Activated T-cell treated with anti-CD3 and anti-CD28 coated beads, Interleukin-2, amount 50 U/mL, for 4 hours (primary cell): ENCODE measurements at regions not wholly inside any gene's neighbourhood (a gene's known extent, or its start where the extent isn't known, plus 50 kb on each side); places are given as distances from the start of the nearest gene placed in this dataset.

ENCODE experiments used
- ATAC-seq, 2 donors: fragments of 200-7000 bp; cut with Tn5 transposase; one replicate each; pipeline ENCODE4 v1.10.0; 2021
- DNase-seq: peaks from one replicate; pipeline ENCODE4 v3.0.0-alpha.2; 2020
- H3K27me3 Mint-ChIP-seq: one replicate; pipeline ENCODE4 v1.8.0; 2021; ENCODE audit warnings: low read depth, mixed read lengths
- H3K36me3 Mint-ChIP-seq: one replicate; pipeline ENCODE4 v1.8.0; 2022; ENCODE audit warnings: mixed read lengths; ENCODE audit not compliant: insufficient read depth
- H3K4me1 Mint-ChIP-seq: one replicate; pipeline ENCODE4 v1.8.0; 2021; ENCODE audit warnings: low read depth, mixed read lengths
- H3K4me3 Mint-ChIP-seq: one replicate; pipeline ENCODE4 v1.8.0; 2021; ENCODE audit warnings: mild to moderate bottlenecking, moderate library complexity, mixed read lengths
- H3K9me3 Mint-ChIP-seq: one replicate; pipeline ENCODE4 v1.8.0; 2021; ENCODE audit warnings: mixed read lengths

DNA sequence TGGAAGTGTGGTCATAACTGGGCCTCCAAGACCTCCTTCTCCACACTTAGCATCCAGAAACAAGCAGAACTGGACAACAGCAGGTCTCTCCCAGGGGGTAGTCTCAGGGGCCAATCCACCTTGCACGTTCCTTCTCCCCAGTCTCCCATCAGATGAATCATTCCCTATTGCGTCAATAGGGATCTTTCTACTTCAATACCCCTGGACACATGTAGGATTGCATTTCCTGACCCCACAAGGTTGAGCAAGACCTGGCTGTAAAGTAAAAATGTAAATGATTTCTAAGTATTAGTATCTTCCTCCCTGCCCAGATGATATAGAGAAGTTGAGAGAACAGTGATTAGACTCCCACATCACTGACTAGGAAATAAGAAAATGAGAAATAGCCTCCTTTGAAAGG, 224.5 kb upstream of the CSF3R start:
- H3K4me3 Mint-ChIP-seq = no peak overlapping the region
- ATAC-seq (no peak), DNase-seq (no peak)
- H3K27me3 Mint-ChIP-seq = peaks cover 48% of the 10 kb centered on the region
- H3K4me1 Mint-ChIP-seq = peaks cover 5% of the 10 kb centered on the region
- no peaks in the 10 kb centered on the region for H3K36me3 Mint-ChIP-seq
- H3K9me3 Mint-ChIP-seq = no peaks in the 10 kb centered on the region

DNA sequence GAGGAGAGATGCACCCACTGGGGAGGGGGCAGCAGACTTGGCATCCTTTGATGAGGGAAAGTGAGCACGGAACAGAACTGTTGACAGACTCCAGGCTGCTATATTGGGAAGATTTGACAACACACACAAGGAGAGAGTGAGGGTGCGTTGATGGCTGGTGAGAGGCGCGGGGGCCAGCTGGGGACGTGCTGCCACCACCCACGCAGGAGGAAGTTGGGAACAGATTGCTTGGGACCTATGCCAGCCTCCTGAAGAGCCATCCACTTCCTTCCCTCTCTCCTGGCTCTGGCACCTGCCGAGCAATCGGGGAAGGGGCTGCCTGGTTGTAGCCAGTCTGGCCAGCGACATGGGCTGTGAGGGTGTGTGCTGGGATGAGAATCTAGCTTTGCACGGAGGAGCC, 223.7 kb upstream of the CSF3R start:
- no peak for ATAC-seq
- Mint-ChIP-seq H3K4me3 (no peak overlapping the region), H3K9me3 (no peaks in the 10 kb centered on the region), H3K27me3 (peaks cover 49% of the 10 kb centered on the region), H3K36me3 (no peaks in the 10 kb centered on the region), H3K4me1 (peaks cover 5% of the 10 kb centered on the region)
- DNase-seq = no peak

DNA sequence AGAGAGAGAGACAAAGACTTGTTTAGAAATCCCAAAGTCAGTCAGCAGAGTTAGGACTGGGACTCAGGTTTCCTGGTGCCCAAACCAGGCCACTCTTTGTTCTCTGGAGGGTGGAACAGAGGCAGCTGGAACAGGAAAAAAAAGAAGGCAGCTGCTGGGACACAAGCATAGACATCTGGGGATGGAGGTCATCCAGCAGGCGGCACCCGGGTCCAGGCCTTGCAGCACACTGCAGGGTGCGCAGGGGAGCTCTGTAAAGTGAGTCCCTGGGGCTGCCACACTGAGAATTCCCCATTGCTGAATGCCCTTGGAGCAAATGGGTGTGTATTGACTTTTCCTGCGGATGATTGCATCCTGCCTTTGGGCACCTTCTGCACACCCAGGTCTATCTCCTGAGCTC, 222.9 kb upstream of the CSF3R start:
- no peak for DNase-seq
- ATAC-seq = no peak
- Mint-ChIP-seq H3K4me1 (peaks cover 5% of the 10 kb centered on the region), H3K9me3 (no peaks in the 10 kb centered on the region), H3K4me3 (no peak overlapping the region), H3K27me3 (peaks cover 53% of the 10 kb centered on the region), H3K36me3 (no peaks in the 10 kb centered on the region)

DNA sequence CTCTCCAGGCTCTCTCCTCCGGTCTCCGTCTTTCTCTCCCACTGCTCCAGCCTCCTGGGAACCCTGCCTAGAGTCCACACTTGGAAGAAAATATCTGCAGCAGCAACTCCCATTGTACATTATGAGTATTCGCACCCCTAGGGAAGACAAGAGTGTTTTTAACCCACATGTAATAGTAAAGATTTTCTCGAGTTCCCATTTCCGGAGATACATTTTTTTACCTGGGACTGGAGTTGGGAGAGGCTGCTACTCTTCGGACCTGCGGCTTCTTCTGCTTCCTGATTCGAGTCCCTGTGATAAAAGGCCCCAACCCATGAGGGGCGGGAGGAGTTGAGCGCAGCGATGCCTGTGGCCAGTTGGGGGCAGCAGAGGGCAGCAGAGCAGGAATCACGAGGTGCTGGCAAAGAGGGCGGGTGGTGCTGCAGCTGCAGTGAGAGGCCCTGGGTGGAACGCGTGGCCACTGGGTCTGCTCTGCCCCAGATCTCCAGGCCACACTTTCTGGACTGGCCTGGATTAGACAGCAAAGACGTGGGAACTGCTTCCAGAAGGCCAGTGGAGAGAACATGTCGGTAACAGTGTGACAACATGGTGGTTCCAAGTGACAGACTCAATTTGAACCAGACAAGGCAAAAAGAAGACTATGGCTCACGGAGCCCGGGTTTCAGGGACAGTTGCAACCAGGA, 221.0 kb upstream of the CSF3R start:
- H3K4me3 Mint-ChIP-seq = no peak overlapping the region
- no peaks in the 10 kb centered on the region for H3K36me3 Mint-ChIP-seq
- no peaks in the 10 kb centered on the region for H3K9me3 Mint-ChIP-seq
- peaks cover 39% of the 10 kb centered on the region for H3K27me3 Mint-ChIP-seq
- DNase-seq (peak; percentile 32), ATAC-seq (peak; percentile 62 to 78)
- peaks cover 5% of the 10 kb centered on the region for H3K4me1 Mint-ChIP-seq

DNA sequence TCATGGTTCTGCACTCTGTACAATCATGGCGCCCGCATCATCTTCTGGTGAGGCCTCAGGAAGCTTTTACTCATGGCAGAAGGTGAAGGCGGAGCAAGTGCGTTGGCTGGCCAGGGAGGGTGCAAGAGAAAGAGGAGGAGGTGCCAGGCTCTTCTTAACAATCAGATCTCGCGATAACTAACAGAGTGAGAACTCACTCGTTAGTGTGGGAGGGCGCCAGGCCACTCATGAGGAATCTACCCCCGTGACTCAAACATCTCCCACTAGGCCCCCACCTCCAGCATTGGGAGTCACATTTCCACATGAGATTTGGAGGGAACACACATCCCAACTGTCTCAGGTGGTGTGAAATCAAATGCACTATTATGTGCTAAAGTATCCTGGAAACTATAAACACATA, 220.2 kb upstream of the CSF3R start:
- Mint-ChIP-seq H3K9me3 (no peaks in the 10 kb centered on the region), H3K4me1 (peaks cover 5% of the 10 kb centered on the region), H3K36me3 (no peaks in the 10 kb centered on the region), H3K4me3 (no peak overlapping the region), H3K27me3 (peaks cover 35% of the 10 kb centered on the region)
- ATAC-seq = no peak
- DNase-seq = no peak

DNA sequence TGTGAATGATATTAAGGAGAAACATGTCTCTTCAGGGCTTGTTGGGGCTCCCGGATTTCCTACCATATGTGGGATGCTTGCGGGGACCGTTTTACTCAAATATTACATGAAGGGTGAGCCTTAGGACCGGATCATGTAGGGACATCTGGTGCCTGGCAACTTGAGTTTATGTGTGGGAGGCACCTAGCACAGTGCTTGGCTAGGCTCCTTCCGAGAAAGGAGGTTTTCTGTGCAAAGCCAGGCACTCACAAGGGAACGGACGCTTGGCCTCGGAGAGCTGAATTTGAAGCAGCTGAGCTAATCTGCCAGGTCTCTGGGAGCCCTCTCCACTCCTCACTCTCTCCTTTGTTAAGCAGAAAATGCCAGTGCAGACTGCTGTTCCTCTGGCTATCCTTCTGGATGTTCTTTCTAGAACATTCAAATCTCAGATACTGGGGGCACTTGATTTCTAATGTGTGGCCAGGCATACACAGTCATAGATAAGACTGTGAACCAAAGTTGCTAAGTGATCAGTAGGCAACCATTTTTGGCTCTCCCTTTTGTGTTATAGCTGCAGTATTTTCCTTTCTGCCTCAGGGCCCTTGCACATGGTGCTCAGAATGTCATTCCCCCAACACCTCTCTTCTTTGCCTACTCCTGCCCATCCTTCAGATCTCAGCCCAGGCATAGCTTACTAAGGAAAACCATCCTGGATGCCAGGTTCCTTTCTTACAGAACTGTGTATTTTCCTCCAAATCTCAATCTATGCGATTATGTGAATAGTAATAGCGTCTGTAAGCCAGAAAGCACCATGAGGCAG, 216.6 kb upstream of the CSF3R start:
- Mint-ChIP-seq H3K4me1 (peaks cover 5% of the 10 kb centered on the region), H3K4me3 (no peak overlapping the region), H3K9me3 (no peaks in the 10 kb centered on the region), H3K27me3 (peaks cover 25% of the 10 kb centered on the region), H3K36me3 (no peaks in the 10 kb centered on the region)
- ATAC-seq (no peak), DNase-seq (no peak)

DNA sequence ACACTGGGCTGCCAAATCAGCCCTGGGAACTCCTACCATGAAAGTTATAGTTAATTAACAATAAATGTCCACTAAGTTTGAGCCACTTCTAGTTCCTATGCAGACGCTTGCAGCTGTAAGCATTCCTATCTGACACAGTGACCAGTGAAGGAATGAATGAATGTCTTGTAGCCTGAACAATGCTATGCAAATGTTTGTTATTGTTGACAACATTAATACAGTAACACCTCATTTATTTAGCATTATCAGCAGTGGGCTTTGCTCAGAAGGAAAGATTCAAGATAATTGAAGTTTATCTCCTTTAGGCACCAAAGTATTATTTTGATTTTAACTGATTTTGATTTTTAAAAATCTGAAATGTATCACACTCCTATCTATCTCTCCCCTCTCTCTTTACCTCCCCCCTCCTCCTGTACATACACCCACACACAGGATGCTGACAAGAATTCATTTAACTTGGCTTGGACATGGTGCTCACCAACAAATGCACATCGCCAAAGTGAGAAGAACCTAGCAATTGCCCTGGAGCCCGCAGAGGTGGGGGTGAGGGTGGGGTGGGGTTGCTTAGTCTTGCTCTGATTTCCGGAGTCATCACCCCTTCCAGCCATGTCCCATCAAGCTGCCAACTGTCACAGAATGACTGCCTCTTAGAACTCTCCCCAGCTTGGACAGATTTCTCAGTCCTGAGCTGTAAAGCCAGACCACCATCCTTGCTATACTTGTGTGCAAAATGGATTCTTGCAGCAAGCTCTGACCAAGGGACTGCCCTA, 215.3 kb upstream of the CSF3R start:
- no peak for ATAC-seq
- no peaks in the 10 kb centered on the region for H3K36me3 Mint-ChIP-seq

DNA sequence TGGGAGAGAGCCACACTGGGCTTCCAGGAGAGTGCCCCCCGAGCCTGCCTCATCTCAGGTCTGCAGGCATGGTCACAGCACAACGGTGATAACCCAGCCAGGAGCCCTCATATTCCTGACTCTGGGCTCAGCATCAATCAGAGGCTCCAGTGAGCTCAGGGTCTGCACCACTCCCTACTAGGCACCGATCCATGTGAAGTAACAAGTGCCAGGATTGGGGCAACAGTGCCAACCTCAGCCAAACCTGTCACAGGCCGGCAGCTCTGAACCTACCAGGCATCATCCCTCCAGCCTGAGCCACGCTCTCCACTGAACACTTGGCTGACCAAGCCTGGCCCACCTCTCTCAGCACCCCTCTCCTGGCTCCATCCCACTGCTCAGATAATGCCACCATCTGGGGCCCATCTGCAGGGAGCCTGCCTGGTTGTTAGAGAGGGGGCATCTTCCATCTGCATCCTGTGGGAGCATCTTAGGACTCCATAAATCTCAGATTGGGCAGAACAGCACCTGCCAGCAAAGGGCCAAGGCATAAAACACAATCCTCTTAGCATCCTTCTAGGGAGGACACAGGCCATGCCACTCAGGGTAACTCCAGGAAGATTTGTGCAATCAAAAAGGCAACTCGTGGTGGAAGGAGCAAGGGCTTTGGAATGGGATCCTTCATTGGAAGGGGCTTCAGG, 213.7 kb upstream of the CSF3R start:
- Mint-ChIP-seq H3K4me1 (no peaks in the 10 kb centered on the region), H3K27me3 (peaks cover 31% of the 10 kb centered on the region), H3K36me3 (no peaks in the 10 kb centered on the region), H3K4me3 (no peak overlapping the region), H3K9me3 (no peaks in the 10 kb centered on the region)
- no peak for ATAC-seq
- no peak for DNase-seq

More for the DNA sequence above, 215.3 kb upstream of the CSF3R start:
- H3K4me1 Mint-ChIP-seq = no peaks in the 10 kb centered on the region
- no peaks in the 10 kb centered on the region for H3K9me3 Mint-ChIP-seq
- H3K27me3 Mint-ChIP-seq = peaks cover 29% of the 10 kb centered on the region
- no peak for DNase-seq
- no peak overlapping the region for H3K4me3 Mint-ChIP-seq

DNA sequence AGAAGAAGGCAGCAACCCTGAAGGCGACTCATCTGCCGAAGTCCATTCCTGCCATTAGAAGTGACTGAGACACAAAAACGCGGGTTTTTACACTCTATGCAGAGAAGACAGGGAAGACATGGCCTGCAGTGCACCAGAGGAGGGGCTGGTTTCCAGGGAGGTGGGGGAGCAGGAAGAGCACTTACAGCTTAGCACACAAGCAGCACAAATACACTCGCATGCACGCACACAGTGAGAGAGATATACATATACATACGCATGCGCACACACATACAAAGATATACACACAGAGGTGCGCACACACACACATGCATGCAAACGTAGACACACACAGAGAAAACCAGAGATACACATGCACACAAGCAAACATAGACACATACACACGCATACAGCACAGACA, 210.9 kb upstream of the CSF3R start:
- H3K27me3 Mint-ChIP-seq = peaks cover 23% of the 10 kb centered on the region
- ATAC-seq (no peak), DNase-seq (no peak)
- no peak overlapping the region for H3K4me3 Mint-ChIP-seq
- no peaks in the 10 kb centered on the region for H3K9me3 Mint-ChIP-seq
- no peaks in the 10 kb centered on the region for H3K36me3 Mint-ChIP-seq
- no peaks in the 10 kb centered on the region for H3K4me1 Mint-ChIP-seq

DNA sequence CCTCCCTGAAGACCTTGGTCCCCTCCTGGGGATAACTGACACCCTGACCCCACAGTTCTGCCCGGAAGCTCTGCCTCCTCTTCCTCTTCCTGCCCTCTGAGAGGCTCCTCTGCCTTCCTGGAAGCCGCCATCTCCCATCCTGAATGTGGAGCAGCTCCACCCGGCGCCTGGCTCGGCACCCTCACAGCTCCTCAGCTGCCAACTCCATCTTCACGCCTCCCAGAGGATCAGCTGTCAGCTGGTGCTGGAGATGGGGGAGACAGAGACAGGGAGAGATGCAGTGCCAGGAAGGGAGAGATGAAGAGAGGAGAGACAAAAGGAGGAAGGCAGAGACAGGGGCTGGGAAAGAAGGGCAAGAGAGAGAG, 210.4 kb upstream of the CSF3R start:
- DNase-seq (no peak), ATAC-seq (no peak)
- no peaks in the 10 kb centered on the region for H3K4me1 Mint-ChIP-seq
- H3K4me3 Mint-ChIP-seq = no peak overlapping the region
- H3K9me3 Mint-ChIP-seq = no peaks in the 10 kb centered on the region
- H3K27me3 Mint-ChIP-seq = peaks cover 22% of the 10 kb centered on the region
- H3K36me3 Mint-ChIP-seq = no peaks in the 10 kb centered on the region

DNA sequence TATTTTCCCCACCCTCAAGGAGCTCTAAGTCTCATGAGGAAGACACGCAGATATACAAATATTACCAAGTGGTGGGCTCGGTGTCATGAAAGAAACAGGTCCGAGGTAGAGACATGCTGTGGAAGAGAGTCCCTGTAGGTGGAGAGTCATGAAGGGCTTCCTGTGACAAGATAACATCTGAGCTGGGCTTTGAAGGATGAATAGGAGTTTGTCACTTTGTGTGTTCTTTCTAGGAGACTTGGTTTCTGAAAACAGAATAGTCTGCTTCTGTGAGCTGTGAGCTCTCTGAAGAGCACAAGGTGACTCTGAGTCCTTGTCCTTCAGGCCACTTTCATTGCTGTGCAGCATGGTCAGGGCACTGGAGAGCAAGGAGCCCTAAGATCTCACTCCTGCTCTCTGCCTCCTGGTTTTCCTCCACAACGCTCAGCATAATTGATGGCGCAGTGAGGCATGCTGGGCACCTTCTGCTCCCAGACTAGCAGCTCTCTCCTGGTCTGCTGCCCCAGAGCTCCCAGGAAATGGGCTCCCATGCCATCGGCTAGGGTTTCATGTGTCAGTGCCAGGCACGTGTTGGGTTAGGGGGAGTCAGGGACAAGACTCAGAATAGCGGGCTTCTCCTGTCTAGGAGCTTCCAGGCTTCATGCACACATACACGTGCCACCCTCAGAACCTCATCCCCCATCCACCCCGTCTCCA, 209.9 kb upstream of the CSF3R start:
- no peaks in the 10 kb centered on the region for H3K36me3 Mint-ChIP-seq
- peaks cover 27% of the 10 kb centered on the region for H3K27me3 Mint-ChIP-seq
- no peak for DNase-seq
- H3K4me3 Mint-ChIP-seq = no peak overlapping the region
- ATAC-seq = no peak
- no peaks in the 10 kb centered on the region for H3K4me1 Mint-ChIP-seq
- H3K9me3 Mint-ChIP-seq = no peaks in the 10 kb centered on the region

DNA sequence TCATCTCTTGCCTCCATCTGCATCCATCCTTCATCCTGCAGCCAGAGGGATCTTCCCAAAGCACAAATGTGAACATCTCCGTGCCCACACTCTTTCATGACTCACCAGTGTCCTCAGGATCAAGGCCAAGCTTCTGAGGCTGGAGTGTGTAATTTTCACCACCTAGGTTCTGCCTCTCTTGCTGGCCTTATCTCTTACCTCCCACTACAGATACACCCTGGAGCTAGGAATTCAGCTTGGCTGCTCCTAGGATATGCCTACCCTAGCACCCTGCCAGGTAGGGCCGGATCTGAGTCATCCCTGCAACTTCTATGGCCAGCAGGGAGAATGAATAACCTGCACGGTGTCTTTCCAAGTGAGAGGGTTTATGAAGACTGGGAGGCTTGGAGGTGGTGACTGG, 208.7 kb upstream of the CSF3R start:
- no peaks in the 10 kb centered on the region for H3K9me3 Mint-ChIP-seq
- H3K4me3 Mint-ChIP-seq = no peak overlapping the region
- H3K27me3 Mint-ChIP-seq = peaks cover 32% of the 10 kb centered on the region
- H3K36me3 Mint-ChIP-seq = no peaks in the 10 kb centered on the region
- no peak for ATAC-seq
- no peak for DNase-seq
- no peaks in the 10 kb centered on the region for H3K4me1 Mint-ChIP-seq

DNA sequence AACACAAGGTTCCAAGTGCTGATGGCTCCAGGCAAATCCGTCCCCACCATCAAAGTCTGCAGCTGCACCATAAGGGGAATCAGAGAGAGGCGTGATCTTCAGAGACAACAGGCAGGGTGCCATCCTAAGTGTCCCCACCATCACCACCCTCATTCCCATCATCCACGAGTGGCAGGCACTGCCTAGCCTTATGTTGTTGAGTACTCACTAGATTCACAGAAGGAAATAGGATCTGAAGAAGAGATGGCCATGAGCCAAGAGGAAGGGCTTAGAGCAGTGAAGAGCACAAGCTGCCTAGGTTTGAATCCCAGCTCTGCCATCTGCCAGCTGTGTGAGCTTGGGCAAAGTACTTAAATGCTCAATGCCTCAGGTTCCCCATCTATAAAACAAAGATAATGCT, 207.3 kb upstream of the CSF3R start:
- no peaks in the 10 kb centered on the region for H3K9me3 Mint-ChIP-seq
- no peak overlapping the region for H3K4me3 Mint-ChIP-seq
- peaks cover 33% of the 10 kb centered on the region for H3K27me3 Mint-ChIP-seq
- no peak for DNase-seq
- no peaks in the 10 kb centered on the region for H3K36me3 Mint-ChIP-seq
- no peak for ATAC-seq
- no peaks in the 10 kb centered on the region for H3K4me1 Mint-ChIP-seq

DNA sequence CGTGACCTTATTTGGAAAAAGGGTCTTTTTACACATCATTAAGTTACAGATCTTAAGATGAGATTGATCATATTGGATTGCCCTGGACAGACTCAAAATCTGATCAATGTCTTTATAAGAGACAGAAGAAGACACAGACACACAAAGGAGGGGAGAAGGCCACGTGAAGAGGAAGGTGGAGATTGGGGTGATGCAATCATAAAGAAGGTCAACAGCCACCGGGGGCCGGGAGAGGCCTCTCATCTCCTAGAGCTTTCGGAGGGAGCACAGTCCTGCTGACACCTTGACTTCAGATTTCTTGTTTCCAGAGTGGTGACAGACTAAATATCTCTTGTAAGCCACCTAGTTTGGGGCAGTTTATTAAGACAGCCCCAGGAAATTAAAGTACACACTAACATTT, 204.6 kb upstream of the CSF3R start:
- H3K9me3 Mint-ChIP-seq = no peaks in the 10 kb centered on the region
- H3K4me3 Mint-ChIP-seq = no peak overlapping the region
- H3K27me3 Mint-ChIP-seq = peaks cover 28% of the 10 kb centered on the region
- H3K36me3 Mint-ChIP-seq = no peaks in the 10 kb centered on the region
- DNase-seq (no peak), ATAC-seq (no peak)
- H3K4me1 Mint-ChIP-seq = no peaks in the 10 kb centered on the region
